K562 (cell line): ENCODE measurements at regions not wholly inside any gene's neighbourhood (a gene's known extent, or its start where the extent isn't known, plus 50 kb on each side); places are given as distances from the start of the nearest gene placed in this dataset.

Experiments used
- C11orf30 ChIP-seq: fragments of 450-650 bp; IDR thresholded peaks from 2 replicates; pipeline ENCODE4 v1.6.1; 2016; ENCODE audit warnings: low read depth, mild to moderate bottlenecking
- CLOCK ChIP-seq: fragments of 250-450 bp; sonication (Bioruptor Pico); IDR thresholded peaks from 2 replicates; pipeline ENCODE4 v1.4.0; 2020; ENCODE audit warnings: mild to moderate bottlenecking, moderate library complexity, borderline replicate concordance
- DMBX1 ChIP-seq: fragments of 250-450 bp; sonication (Bioruptor Pico); IDR thresholded peaks from 2 replicates; pipeline ENCODE4 v1.8.0; 2022; ENCODE audit warnings: inconsistent platforms, mild to moderate bottlenecking, moderate library complexity, borderline replicate concordance
- GABPB2 ChIP-seq: fragments of 250-450 bp; sonication (Bioruptor Pico); conservative IDR thresholded peaks from 2 replicates; pipeline ENCODE4 v1.5.1; 2021; ENCODE audit warnings: mild to moderate bottlenecking
- HDAC2 ChIP-seq: fragments of 450-650 bp; IDR thresholded peaks from 2 replicates; pipeline ENCODE4 v1.6.1; 2016; ENCODE audit warnings: mild to moderate bottlenecking
- HIVEP1 ChIP-seq: fragments of 250-450 bp; sonication (Bioruptor Pico); IDR thresholded peaks from 2 replicates; pipeline ENCODE4 v1.4.0; 2020; ENCODE audit warnings: mild to moderate bottlenecking
- KDM1A ChIP-seq, 2 experiments: fragments of 450-650 bp; IDR thresholded peaks; 2 replicates each; pipeline ENCODE4 v1.6.1; 2016; ENCODE audit warnings: mild to moderate bottlenecking in 2 of 2
- MAFF ChIP-seq: IDR thresholded peaks from 2 replicates; pipeline ENCODE4 v1.6.1; 2012; ENCODE audit warnings: low read length, improper control_type of control experiment
- MAFG ChIP-seq: fragments of 450-650 bp; conservative IDR thresholded peaks from 2 replicates; pipeline ENCODE4 v1.6.1; 2016; ENCODE audit warnings: missing genetic modification characterization, missing compliant biosample characterization
- MAFK ChIP-seq: IDR thresholded peaks from 2 replicates; pipeline ENCODE4 v1.6.1; 2011; ENCODE audit warnings: low read length, improper control_type of control experiment
- NCOA1 ChIP-seq: fragments of 450-650 bp; IDR thresholded peaks from 2 replicates; pipeline ENCODE4 v1.6.1; 2016; ENCODE audit warnings: low read depth
- NR2C1 ChIP-seq, 2 experiments: fragments of 450-650 bp; IDR thresholded peaks; 2 replicates each; pipeline ENCODE4 v1.6.1; 2017; ENCODE audit warnings: mild to moderate bottlenecking in 2 of 2, antibody characterized with exemption in 1 of 2, inconsistent platforms in 1 of 2, missing compliant biosample characterization in 1 of 2, missing genetic modification characterization in 1 of 2
- RFX5 ChIP-seq: IDR thresholded peaks from 2 replicates; pipeline ENCODE4 v1.6.1; 2011; ENCODE audit warnings: low read depth, mild to moderate bottlenecking, improper control_type of control experiment, low read length
- ZNF316 ChIP-seq: fragments of 450-650 bp; IDR thresholded peaks from 2 replicates; pipeline ENCODE4 v1.6.1; 2016
- ZNF77 ChIP-seq: fragments of 250-450 bp; sonication (Bioruptor Pico); IDR thresholded peaks from 2 replicates; pipeline ENCODE4 v1.5.0; 2020
- ZNF79 ChIP-seq: fragments of 250-450 bp; sonication (Bioruptor Pico); IDR thresholded peaks from 2 replicates; pipeline ENCODE4 v1.4.0; 2020; ENCODE audit warnings: low read depth, mild to moderate bottlenecking, moderate library complexity
- TF ChIP-seq, protein P1 (sequence below): sonication (generic); formaldehyde crosslinking; IDR thresholded peaks from 2 replicates; pipeline ENCODE4 v1.8.1; 2023; ENCODE audit warnings: missing genetic modification reagents, mild to moderate bottlenecking, borderline replicate concordance
- TF ChIP-seq, protein P2 (sequence below): fragments of 450-650 bp; IDR thresholded peaks from 2 replicates; pipeline ENCODE4 v1.6.1; 2016; ENCODE audit warnings: antibody characterized with exemption

- TF ChIP-seq ZNF79 = no peak
- TF ChIP-seq, protein P1, sequence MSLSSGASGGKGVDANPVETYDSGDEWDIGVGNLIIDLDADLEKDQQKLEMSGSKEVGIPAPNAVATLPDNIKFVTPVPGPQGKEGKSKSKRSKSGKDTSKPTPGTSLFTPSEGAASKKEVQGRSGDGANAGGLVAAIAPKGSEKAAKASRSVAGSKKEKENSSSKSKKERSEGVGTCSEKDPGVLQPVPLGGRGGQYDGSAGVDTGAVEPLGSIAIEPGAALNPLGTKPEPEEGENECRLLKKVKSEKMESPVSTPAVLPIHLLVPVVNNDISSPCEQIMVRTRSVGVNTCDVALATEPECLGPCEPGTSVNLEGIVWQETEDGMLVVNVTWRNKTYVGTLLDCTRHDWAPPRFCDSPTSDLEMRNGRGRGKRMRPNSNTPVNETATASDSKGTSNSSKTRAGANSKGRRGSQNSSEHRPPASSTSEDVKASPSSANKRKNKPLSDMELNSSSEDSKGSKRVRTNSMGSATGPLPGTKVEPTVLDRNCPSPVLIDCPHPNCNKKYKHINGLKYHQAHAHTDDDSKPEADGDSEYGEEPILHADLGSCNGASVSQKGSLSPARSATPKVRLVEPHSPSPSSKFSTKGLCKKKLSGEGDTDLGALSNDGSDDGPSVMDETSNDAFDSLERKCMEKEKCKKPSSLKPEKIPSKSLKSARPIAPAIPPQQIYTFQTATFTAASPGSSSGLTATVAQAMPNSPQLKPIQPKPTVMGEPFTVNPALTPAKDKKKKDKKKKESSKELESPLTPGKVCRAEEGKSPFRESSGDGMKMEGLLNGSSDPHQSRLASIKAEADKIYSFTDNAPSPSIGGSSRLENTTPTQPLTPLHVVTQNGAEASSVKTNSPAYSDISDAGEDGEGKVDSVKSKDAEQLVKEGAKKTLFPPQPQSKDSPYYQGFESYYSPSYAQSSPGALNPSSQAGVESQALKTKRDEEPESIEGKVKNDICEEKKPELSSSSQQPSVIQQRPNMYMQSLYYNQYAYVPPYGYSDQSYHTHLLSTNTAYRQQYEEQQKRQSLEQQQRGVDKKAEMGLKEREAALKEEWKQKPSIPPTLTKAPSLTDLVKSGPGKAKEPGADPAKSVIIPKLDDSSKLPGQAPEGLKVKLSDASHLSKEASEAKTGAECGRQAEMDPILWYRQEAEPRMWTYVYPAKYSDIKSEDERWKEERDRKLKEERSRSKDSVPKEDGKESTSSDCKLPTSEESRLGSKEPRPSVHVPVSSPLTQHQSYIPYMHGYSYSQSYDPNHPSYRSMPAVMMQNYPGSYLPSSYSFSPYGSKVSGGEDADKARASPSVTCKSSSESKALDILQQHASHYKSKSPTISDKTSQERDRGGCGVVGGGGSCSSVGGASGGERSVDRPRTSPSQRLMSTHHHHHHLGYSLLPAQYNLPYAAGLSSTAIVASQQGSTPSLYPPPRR = no peak
- no peak for TF ChIP-seq DMBX1 (CRISPR knock-in tag)
- TF ChIP-seq MAFG (tag) = peak; percentile 76
- no peak for TF ChIP-seq HIVEP1 (CRISPR knock-in tag)
- TF ChIP-seq C11orf30 = peak; percentile 68
- peak; percentile 54; the same call in 1 of the 2 replicates for TF ChIP-seq MAFK
- peak; percentile 77 for TF ChIP-seq ZNF316
- TF ChIP-seq RFX5 = no peak
- TF ChIP-seq MAFF = peak; percentile 31
- TF ChIP-seq ZNF77 = no peak
- no peak for TF ChIP-seq NCOA1
- no peak for TF ChIP-seq KDM1A (IDR thresholded peaks at IDR 0.05)
- TF ChIP-seq CLOCK (CRISPR knock-in tag) = no peak
- TF ChIP-seq, protein P2, sequence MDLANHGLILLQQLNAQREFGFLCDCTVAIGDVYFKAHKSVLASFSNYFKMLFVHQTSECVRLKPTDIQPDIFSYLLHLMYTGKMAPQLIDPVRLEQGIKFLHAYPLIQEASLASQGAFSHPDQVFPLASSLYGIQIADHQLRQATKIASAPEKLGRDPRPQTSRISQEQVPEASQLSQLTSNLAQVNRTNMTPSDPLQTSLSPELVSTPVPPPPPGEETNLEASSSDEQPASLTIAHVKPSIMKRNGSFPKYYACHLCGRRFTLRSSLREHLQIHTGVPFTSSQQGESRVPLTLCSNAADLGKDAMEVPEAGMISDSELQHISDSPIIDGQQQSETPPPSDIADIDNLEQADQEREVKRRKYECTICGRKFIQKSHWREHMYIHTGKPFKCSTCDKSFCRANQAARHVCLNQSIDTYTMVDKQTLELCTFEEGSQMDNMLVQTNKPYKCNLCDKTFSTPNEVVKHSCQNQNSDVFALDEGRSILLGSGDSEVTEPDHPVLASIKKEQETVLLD = no peak
- no peak for TF ChIP-seq NR2C1 (IDR thresholded peaks at IDR 0.05)
- TF ChIP-seq NR2C1 (tag; IDR thresholded peaks at IDR 0.05) = no peak
- no peak for TF ChIP-seq HDAC2
- TF ChIP-seq GABPB2 (CRISPR knock-in tag) = no peak
- TF ChIP-seq, all 486 proteins: peak for 5
Observed at GRCh38 chr22:27554106-27554811, 247.3 kb downstream of the MN1 start (continued).
